OCI-LY3 (cell line): ENCODE measurements at regions not wholly inside any gene's neighbourhood (a gene's known extent, or its start where the extent isn't known, plus 50 kb on each side); places are given as distances from the start of the nearest gene placed in this dataset.

ENCODE experiments used
- EZH2phosphoT487 ChIP-seq: fragments of 200-600 bp; shearing (Covaris generic); IDR thresholded peaks from 2 replicates; pipeline ENCODE4 v1.6.1; 2018; ENCODE audit warnings: antibody characterized with exemption, mixed run types, low read depth
- TF ChIP-seq, protein P1 (sequence below): fragments of 200-600, 300-600 bp; sonication (generic); IDR thresholded peaks from 2 replicates; pipeline ENCODE4 v1.5.1; 2014; ENCODE audit warnings: antibody characterized with exemption, low read length, low read depth

DNA sequence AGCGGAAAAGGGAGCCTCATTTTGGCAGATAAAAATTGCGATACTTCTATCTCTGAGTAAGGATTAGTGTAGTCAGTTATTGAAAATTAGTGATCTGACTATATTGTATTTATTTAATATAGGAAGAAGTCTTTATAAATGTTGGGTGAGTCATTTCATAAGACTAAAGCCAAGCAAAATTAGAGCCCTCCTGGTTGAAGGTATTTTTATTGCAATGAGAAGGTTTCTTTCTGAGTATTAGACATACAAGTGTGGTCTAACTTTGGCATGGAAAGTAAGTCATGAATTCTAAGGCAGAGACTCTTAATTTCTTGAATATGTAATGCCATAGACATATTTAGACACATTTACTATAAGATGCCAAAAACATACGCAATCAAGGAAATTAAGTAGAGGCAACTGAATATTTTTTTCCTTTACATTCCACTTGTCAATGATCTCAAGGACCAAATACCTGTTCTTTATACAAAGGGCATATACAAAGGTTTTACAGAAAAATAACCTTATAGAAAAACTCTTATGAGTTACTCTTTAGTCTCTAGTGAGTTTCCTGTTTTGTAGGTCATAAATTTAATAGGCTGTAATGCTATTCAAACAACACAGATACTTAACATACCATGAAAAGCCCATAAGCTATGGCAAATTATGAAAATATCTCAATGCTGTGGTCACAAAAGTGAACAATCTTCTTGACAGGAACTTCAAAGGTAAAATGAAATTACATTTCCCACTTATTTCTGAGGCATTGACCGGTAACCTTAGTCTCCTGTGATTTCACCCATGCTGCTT lies 156.6 kb upstream of the BTG1 start:
- TF ChIP-seq, protein P1, sequence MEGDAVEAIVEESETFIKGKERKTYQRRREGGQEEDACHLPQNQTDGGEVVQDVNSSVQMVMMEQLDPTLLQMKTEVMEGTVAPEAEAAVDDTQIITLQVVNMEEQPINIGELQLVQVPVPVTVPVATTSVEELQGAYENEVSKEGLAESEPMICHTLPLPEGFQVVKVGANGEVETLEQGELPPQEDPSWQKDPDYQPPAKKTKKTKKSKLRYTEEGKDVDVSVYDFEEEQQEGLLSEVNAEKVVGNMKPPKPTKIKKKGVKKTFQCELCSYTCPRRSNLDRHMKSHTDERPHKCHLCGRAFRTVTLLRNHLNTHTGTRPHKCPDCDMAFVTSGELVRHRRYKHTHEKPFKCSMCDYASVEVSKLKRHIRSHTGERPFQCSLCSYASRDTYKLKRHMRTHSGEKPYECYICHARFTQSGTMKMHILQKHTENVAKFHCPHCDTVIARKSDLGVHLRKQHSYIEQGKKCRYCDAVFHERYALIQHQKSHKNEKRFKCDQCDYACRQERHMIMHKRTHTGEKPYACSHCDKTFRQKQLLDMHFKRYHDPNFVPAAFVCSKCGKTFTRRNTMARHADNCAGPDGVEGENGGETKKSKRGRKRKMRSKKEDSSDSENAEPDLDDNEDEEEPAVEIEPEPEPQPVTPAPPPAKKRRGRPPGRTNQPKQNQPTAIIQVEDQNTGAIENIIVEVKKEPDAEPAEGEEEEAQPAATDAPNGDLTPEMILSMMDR = no peak
- no peak for TF ChIP-seq EZH2phosphoT487
